Osteocyte (in vitro differentiated cells): ENCODE measurements at regions not wholly inside any gene's neighbourhood (a gene's known extent, or its start where the extent isn't known, plus 50 kb on each side); places are given as distances from the start of the nearest gene placed in this dataset.

Source experiments
- DNase-seq: peaks from one replicate; pipeline ENCODE4 v3.0.0; 2021; ENCODE audit warnings: mixed read lengths; ENCODE audit not compliant: unreplicated experiment; ENCODE audit errors: extremely low spot score
- H3K27ac Mint-ChIP-seq: one replicate; pipeline ENCODE4 v1.8.0; 2021; ENCODE audit warnings: mild to moderate bottlenecking, mixed read lengths; ENCODE audit not compliant: unreplicated experiment
- H3K27me3 Mint-ChIP-seq: one replicate; pipeline ENCODE4 v1.8.0; 2021; ENCODE audit warnings: mixed read lengths; ENCODE audit not compliant: unreplicated experiment
- H3K36me3 Mint-ChIP-seq: one replicate; pipeline ENCODE4 v1.8.0; 2021; ENCODE audit warnings: mixed read lengths; ENCODE audit not compliant: unreplicated experiment
- H3K4me1 Mint-ChIP-seq: one replicate; pipeline ENCODE4 v1.8.0; 2021; ENCODE audit warnings: mixed read lengths; ENCODE audit not compliant: unreplicated experiment
- H3K4me3 Mint-ChIP-seq: one replicate; pipeline ENCODE4 v1.8.0; 2021; ENCODE audit warnings: mild to moderate bottlenecking, moderate library complexity, mixed read lengths; ENCODE audit not compliant: unreplicated experiment
- H3K9me3 Mint-ChIP-seq: one replicate; pipeline ENCODE4 v1.8.0; 2021; ENCODE audit warnings: mixed read lengths; ENCODE audit not compliant: unreplicated experiment
- TF ChIP-seq, protein P1 (sequence below): fragments of 200-600 bp; sonication (generic); IDR thresholded peaks from 2 replicates; pipeline ENCODE4 v1.5.0; 2021; ENCODE audit warnings: antibody characterized with exemption, mild to moderate bottlenecking, moderate library complexity

GRCh38 chr1:98366343-98366742, 295.2 kb upstream of the SNX7 start:
- Mint-ChIP-seq H3K27ac (no peak overlapping the region), H3K36me3 (no peaks in the 10 kb centered on the region), H3K9me3 (no peaks in the 10 kb centered on the region), H3K4me3 (no peak overlapping the region), H3K4me1 (no peaks in the 10 kb centered on the region), H3K27me3 (no peaks in the 10 kb centered on the region)
- TF ChIP-seq, protein P1, sequence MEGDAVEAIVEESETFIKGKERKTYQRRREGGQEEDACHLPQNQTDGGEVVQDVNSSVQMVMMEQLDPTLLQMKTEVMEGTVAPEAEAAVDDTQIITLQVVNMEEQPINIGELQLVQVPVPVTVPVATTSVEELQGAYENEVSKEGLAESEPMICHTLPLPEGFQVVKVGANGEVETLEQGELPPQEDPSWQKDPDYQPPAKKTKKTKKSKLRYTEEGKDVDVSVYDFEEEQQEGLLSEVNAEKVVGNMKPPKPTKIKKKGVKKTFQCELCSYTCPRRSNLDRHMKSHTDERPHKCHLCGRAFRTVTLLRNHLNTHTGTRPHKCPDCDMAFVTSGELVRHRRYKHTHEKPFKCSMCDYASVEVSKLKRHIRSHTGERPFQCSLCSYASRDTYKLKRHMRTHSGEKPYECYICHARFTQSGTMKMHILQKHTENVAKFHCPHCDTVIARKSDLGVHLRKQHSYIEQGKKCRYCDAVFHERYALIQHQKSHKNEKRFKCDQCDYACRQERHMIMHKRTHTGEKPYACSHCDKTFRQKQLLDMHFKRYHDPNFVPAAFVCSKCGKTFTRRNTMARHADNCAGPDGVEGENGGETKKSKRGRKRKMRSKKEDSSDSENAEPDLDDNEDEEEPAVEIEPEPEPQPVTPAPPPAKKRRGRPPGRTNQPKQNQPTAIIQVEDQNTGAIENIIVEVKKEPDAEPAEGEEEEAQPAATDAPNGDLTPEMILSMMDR = no peak
- no peak for DNase-seq

- no peaks in the 10 kb centered on the region for H3K36me3 Mint-ChIP-seq
- no peaks in the 10 kb centered on the region for H3K9me3 Mint-ChIP-seq
- H3K4me3 Mint-ChIP-seq = no peak overlapping the region
- no peak for DNase-seq
- no peak overlapping the region for H3K27ac Mint-ChIP-seq
- no peaks in the 10 kb centered on the region for H3K27me3 Mint-ChIP-seq
- H3K4me1 Mint-ChIP-seq = no peaks in the 10 kb centered on the region
- TF ChIP-seq, protein P1 = no peak
Measured at GRCh38 chr1:98364544-98364943, 297.0 kb upstream of the SNX7 start.

GRCh38 chr1:98360864-98361263, 300.7 kb upstream of the SNX7 start:
- H3K27ac Mint-ChIP-seq = no peak overlapping the region
- DNase-seq = no peak
- no peaks in the 10 kb centered on the region for H3K27me3 Mint-ChIP-seq
- TF ChIP-seq, protein P1 = no peak
- no peaks in the 10 kb centered on the region for H3K9me3 Mint-ChIP-seq
- H3K4me1 Mint-ChIP-seq = peaks cover 13% of the 10 kb centered on the region
- H3K36me3 Mint-ChIP-seq = no peaks in the 10 kb centered on the region
- H3K4me3 Mint-ChIP-seq = no peak overlapping the region

DNA sequence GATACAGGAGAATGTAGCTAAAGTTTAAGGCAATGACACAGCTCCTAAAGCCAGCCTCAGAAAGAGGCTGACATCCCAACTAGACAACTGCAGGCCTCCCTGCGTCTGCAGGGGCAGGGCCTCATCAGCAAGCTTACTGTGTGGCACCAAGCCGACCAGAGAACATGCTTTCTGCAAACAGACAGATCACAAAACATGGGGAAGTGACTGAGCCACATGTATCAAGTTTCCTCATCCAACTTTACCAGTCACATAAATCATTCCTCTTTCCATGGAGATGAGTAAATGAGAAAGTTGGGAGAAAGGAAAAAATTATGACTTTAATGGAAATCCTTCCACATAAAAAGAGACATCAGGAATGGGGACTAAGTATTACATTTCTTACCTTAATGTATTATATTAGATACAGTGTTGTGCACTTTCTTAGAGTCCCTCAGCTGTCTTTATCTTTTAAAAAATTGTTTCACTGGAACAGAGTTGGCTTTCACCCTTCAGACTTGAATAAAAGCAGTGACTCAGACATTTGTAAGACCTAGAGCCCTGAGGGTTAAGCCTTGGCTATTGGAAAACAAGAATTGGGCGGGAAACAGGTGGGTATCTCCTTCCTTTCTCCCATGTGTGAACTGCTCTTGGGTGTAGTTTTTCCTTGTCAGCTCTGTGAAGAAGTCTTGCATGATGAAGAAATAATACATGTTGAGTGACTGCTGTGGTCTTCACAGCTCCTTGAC, 305.7 kb upstream of the SNX7 start:
- H3K27me3 Mint-ChIP-seq = no peaks in the 10 kb centered on the region
- H3K4me3 Mint-ChIP-seq = no peak overlapping the region
- H3K9me3 Mint-ChIP-seq = no peaks in the 10 kb centered on the region
- H3K4me1 Mint-ChIP-seq = peaks cover 13% of the 10 kb centered on the region
- no peak for DNase-seq
- no peak overlapping the region for H3K27ac Mint-ChIP-seq
- no peaks in the 10 kb centered on the region for H3K36me3 Mint-ChIP-seq
- TF ChIP-seq, protein P1 = no peak

- H3K27me3 Mint-ChIP-seq = no peaks in the 10 kb centered on the region
- no peak for DNase-seq
- H3K27ac Mint-ChIP-seq = no peak overlapping the region
- TF ChIP-seq, protein P1 = no peak
- no peak overlapping the region for H3K4me3 Mint-ChIP-seq
- H3K9me3 Mint-ChIP-seq = peaks cover 4% of the 10 kb centered on the region
- H3K4me1 Mint-ChIP-seq = no peaks in the 10 kb centered on the region
- H3K36me3 Mint-ChIP-seq = no peaks in the 10 kb centered on the region
Measured at GRCh38 chr1:98352378-98352777, 309.1 kb upstream of the SNX7 start.
